ENCODE measurements at regions not wholly inside any gene's neighbourhood (a gene's known extent, or its start where the extent isn't known, plus 50 kb on each side); places are given as distances from the start of the nearest gene placed in this dataset.
"Not testable (repeated sequence)": the region's sequence is repeated elsewhere in the genome, so short reads cannot be mapped to it uniquely, and the experiment has no call there.

GRCh38 chr3:127083778-127084397 is 101.0 kb downstream of the PLXNA1 start:
- Histone ChIP-seq H3K4me1 (no peaks in the 10 kb centered on the region), H3K9me3 (no peaks in the 10 kb centered on the region), H3K27ac (no peak overlapping the region), H3K4me3 (no peak overlapping the region), H3K27me3 (no peaks in the 10 kb centered on the region), H3K36me3 (no peaks in the 10 kb centered on the region)
- no peak for DNase-seq (ENCODE audit: low spot score)
- no peak for TF ChIP-seq CTCF (IDR thresholded peaks at IDR 0.05)

DNA sequence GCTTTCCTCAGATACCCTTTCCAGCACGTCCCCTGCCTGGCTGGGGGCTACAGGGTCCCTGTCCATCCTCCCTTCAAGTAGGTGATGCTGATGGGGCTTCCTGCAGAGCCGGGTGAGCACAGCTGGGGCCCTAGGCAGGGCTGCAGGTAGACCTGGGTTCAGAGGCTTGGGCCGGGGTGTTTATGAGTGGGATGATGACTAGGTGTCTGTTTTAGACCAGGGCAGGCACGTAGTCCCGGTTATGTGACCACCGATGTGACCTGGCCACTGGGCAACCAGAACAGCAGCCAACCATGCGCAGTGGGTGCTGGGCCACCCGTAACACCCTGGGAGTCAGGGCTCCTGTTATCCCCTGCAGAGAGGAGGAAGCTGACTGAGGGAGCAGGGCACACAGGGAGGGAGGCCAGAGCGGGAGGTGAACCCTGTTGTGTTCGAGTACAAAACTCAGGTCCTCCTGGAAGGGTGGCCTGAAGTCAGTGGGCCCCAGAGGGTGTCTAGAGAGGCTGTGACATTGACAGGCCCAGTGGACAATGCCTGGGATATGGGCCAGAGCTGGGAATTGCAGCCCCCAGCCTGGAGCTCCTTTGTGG is 101.6 kb downstream of the PLXNA1 start:
- no peak overlapping the region for H3K27ac ChIP-seq
- no peak overlapping the region for H3K4me3 ChIP-seq
- no peaks in the 10 kb centered on the region for H3K9me3 ChIP-seq
- H3K36me3 ChIP-seq: no peaks in the 10 kb centered on the region
- no peak for DNase-seq (ENCODE audit: low spot score)
- no peak for TF ChIP-seq CTCF (IDR thresholded peaks at IDR 0.05)
- no peaks in the 10 kb centered on the region for H3K4me1 ChIP-seq
- no peaks in the 10 kb centered on the region for H3K27me3 ChIP-seq

GRCh38 chr3:127085576-127085975 is 102.7 kb downstream of the PLXNA1 start:
- no peaks in the 10 kb centered on the region for H3K36me3 ChIP-seq
- no peak for DNase-seq (ENCODE audit: low spot score)
- H3K27ac ChIP-seq: no peak overlapping the region
- H3K27me3 ChIP-seq: no peaks in the 10 kb centered on the region
- peaks cover 0 to 6% of the 10 kb centered on the region in 2 donors for H3K4me1 ChIP-seq
- H3K4me3 ChIP-seq: no peak overlapping the region
- TF ChIP-seq CTCF (IDR thresholded peaks at IDR 0.05): no peak
- H3K9me3 ChIP-seq: no peaks in the 10 kb centered on the region

- not testable (repeated sequence) for H3K9me3 ChIP-seq; H3K4me1 ChIP-seq; H3K4me3 ChIP-seq; H3K27me3 ChIP-seq; H3K36me3 ChIP-seq; H3K27ac ChIP-seq; DNase-seq (ENCODE audit: low spot score)
Measured at GRCh38 chr3:127086591-127086990, 103.7 kb downstream of the PLXNA1 start.

DNA sequence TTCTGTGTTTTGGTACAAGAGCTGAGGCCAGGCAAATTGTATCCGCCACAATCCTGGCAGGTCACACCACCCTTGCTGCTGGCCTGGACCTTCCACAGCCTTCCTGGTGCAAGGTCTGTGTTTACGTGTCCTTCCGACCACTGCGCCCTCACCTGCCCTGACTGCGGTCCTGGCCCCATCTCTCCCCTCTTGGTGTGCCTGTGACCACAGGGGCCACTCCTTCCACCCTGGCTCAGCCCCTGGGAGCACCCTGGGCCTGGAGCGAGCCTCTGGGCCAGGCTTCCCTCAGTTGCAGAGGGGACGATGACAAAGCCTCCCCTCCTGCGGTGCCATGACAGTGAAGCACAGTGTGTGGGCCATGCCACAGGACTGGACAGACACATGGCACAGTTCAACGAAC is 104.5 kb downstream of the PLXNA1 start:
- Histone ChIP-seq H3K36me3 (no peaks in the 10 kb centered on the region), H3K4me3 (no peak overlapping the region), H3K27ac (no peak overlapping the region), H3K9me3 (no peaks in the 10 kb centered on the region), H3K4me1 (peaks cover 0 to 6% of the 10 kb centered on the region in 2 donors), H3K27me3 (no peaks in the 10 kb centered on the region)
- TF ChIP-seq CTCF (IDR thresholded peaks at IDR 0.05): no peak
- DNase-seq (ENCODE audit: low spot score): no peak

DNA sequence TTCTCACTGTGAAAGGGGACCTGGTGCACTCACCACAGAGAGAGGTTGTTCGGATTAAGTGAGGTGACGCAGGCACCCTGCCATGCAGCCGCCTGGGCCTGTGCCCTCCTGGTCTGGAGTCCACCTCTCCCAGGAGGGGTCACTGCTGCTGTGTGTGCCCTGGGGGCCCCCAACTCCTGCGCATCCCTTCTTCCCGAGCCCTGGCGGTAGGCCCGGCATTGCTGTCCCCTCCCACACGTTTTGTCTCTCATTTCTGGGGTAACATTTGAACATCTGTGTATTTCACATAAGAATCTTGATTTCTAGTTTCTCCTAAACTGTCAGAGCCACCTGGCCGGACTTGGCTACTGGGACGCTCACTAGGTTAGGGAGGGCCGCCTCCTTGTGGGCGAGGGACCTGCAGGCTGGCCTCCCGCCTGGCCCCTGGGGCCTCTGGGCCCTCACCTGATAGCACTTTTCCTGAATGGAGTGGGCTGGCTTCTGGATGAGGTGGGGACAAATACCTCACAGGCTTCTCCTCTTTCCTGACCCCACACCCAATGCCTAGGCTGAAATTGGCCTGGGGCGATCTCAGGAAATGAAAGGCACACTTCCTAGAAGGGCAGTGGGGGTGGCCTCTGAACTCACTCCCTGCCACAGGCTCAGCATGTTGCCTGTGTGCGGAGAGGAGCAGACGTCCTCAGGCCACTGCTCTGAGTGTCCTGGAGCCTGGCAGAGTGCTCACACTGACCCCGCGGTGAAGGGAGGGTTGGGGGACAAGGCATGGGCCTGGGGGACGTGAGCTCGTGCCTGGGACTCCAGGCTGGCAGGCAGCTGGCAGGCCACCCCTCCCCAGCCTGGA is 104.2 kb upstream of the PRR23E start:
- Histone ChIP-seq H3K4me1 (peaks cover 0 to 6% of the 10 kb centered on the region in 2 donors), H3K27me3 (no peaks in the 10 kb centered on the region), H3K36me3 (no peaks in the 10 kb centered on the region), H3K4me3 (no peak overlapping the region), H3K9me3 (no peaks in the 10 kb centered on the region), H3K27ac (no peak overlapping the region)
- no peak for TF ChIP-seq CTCF (IDR thresholded peaks at IDR 0.05)
- DNase-seq (ENCODE audit: low spot score): no peak

Measured in right atrium auricular region (tissue), 2 donors.